Natural killer cell (primary cell): ENCODE measurements at regions not wholly inside any gene's neighbourhood (a gene's known extent, or its start where the extent isn't known, plus 50 kb on each side); places are given as distances from the start of the nearest gene placed in this dataset.

Source experiments
- ATAC-seq, 3 donors: fragments of 150-1000 bp in 2 of 3; fragments of 200-7000 bp in 1 of 3; cut with Tn5 transposase; 1 replicate in 1 of 3; 2 replicates in 2 of 3; pipeline ENCODE4 v1.10.0; 2021; ENCODE audit warnings: mild to moderate bottlenecking in 2 of 3, moderate library complexity in 2 of 3
- DNase-seq, 2 donors: peaks; one replicate each; pipeline versions ENCODE4 v3.0.0 to v3.0.0-alpha.2; 2013 to 2021; ENCODE audit warnings: mixed read lengths in 1 of 2
- H3K27ac ChIP-seq: one replicate; pipeline ENCODE4 v1.5.1; 2013; ENCODE audit warnings: mild to moderate bottlenecking, low read length
- H3K27me3 ChIP-seq: one replicate; pipeline ENCODE4 v1.6.1; 2013; ENCODE audit warnings: low read length; ENCODE audit not compliant: control insufficient read depth, insufficient read depth
- H3K36me3 ChIP-seq: one replicate; pipeline ENCODE4 v1.6.1; 2013; ENCODE audit warnings: low read length; ENCODE audit not compliant: control insufficient read depth, insufficient read depth
- H3K4me1 ChIP-seq: one replicate; pipeline ENCODE4 v1.6.1; 2013; ENCODE audit warnings: low read length; ENCODE audit not compliant: control insufficient read depth, insufficient read depth
- H3K4me3 ChIP-seq: one replicate; pipeline ENCODE4 v1.5.1; 2013; ENCODE audit warnings: low read length
- H3K9me3 ChIP-seq: one replicate; pipeline ENCODE4 v1.6.1; 2013; ENCODE audit warnings: low read length; ENCODE audit not compliant: control insufficient read depth, insufficient read depth
- H3K27ac Mint-ChIP-seq, 2 donors: one replicate each; pipeline ENCODE4 v1.8.0; 2022; ENCODE audit warnings: mild to moderate bottlenecking in 2 of 2, mixed read lengths in 2 of 2, moderate library complexity in 1 of 2
- H3K27me3 Mint-ChIP-seq, 2 donors: one replicate each; pipeline ENCODE4 v1.8.0; 2022; ENCODE audit warnings: low read depth in 2 of 2, mixed read lengths in 2 of 2
- H3K36me3 Mint-ChIP-seq: one replicate; pipeline ENCODE4 v1.8.0; 2022; ENCODE audit warnings: mixed read lengths
- H3K4me1 Mint-ChIP-seq, 2 donors: one replicate each; pipeline ENCODE4 v1.8.0; 2022; ENCODE audit warnings: mixed read lengths in 2 of 2
- H3K4me3 Mint-ChIP-seq: one replicate; pipeline ENCODE4 v1.8.0; 2022; ENCODE audit warnings: mild to moderate bottlenecking, moderate library complexity, mixed read lengths
- H3K9me3 Mint-ChIP-seq, 2 donors: one replicate each; pipeline ENCODE4 v1.8.0; 2022; ENCODE audit warnings: mixed read lengths in 2 of 2
- CTCF ChIP-seq: fragments of 200-600 bp; IDR thresholded peaks from one replicate; pipeline ENCODE4 v1.8.0; 2022; ENCODE audit warnings: antibody characterized with exemption
- WGBS: methylation state at CpG from one replicate; pipeline ENCODE4 v1.1.7; 2013; ENCODE audit warnings: missing lambda C conversion rate; ENCODE audit not compliant: insufficient coverage; 5-methylcytosine and 5-hydroxymethylcytosine counted together
- intact Hi-C: fragments of 100-400 bp; cut with micrococcal nuclease; formaldehyde crosslinking; loops from one replicate; pipeline ENCODE4 v1.14.2; 2022

GRCh38 chr13:79711631-79712030 is 230.7 kb downstream of the NDFIP2 start:
- Histone ChIP-seq H3K27ac (no peak overlapping the region), H3K36me3 (no peaks in the 10 kb centered on the region), H3K4me1 (no peaks in the 10 kb centered on the region), H3K9me3 (no peaks in the 10 kb centered on the region), H3K4me3 (no peak overlapping the region), H3K27me3 (no peaks in the 10 kb centered on the region)
- H3K4me1 Mint-ChIP-seq, result no peaks in the 10 kb centered on the region
- peaks cover 0 to 3% of the 10 kb centered on the region in 2 donors for H3K9me3 Mint-ChIP-seq
- no peaks in the 10 kb centered on the region for H3K36me3 Mint-ChIP-seq
- DNase-seq (no peak), ATAC-seq (no peak)
- H3K27ac Mint-ChIP-seq, result no peak overlapping the region
- intact Hi-C loops, result no loop called here
- no peaks in the 10 kb centered on the region for H3K27me3 Mint-ChIP-seq
- no peak for TF ChIP-seq CTCF
- H3K4me3 Mint-ChIP-seq, result no peak overlapping the region

GRCh38 chr13:79710376-79710775 is 229.4 kb downstream of the NDFIP2 start:
- no peaks in the 10 kb centered on the region for H3K36me3 ChIP-seq
- Mint-ChIP-seq H3K4me1 (no peaks in the 10 kb centered on the region), H3K27me3 (no peaks in the 10 kb centered on the region), H3K27ac (no peak overlapping the region), H3K9me3 (peaks cover 0 to 3% of the 10 kb centered on the region in 2 donors), H3K36me3 (no peaks in the 10 kb centered on the region), H3K4me3 (no peak overlapping the region)
- no peak for ATAC-seq
- WGBS, result no CpG with 5 or more reads among the region's 1 CpG
- H3K4me1 ChIP-seq, result no peaks in the 10 kb centered on the region
- intact Hi-C loops, result no loop called here
- H3K27me3 ChIP-seq, result no peaks in the 10 kb centered on the region
- no peak overlapping the region for H3K27ac ChIP-seq
- TF ChIP-seq CTCF, result no peak
- H3K4me3 ChIP-seq, result no peak overlapping the region
- no peak for DNase-seq
- H3K9me3 ChIP-seq, result no peaks in the 10 kb centered on the region

DNA sequence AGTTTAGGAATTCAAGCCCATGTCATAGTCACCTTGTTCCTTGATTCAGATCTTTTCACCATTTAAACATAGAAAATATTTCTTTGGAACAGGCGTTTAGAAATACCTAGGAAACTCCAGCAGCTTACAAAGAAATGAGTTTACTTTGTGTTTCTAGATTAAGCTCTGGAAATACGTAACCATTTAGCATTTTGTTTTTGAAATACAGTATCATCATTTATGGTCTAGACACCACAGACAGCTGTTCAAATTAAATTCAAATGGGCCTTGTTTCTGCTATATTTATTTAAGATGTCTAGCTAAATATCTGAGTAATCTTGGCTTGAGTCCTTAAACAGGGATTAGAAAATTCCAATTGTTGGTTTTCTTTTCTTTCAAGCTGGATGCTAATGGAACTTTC is 228.5 kb downstream of the NDFIP2 start:
- intact Hi-C loops, result no loop called here
- no peak for TF ChIP-seq CTCF
- no peak for ATAC-seq
- no peaks in the 10 kb centered on the region for H3K27me3 Mint-ChIP-seq
- H3K9me3 Mint-ChIP-seq, result peaks cover 0 to 3% of the 10 kb centered on the region in 2 donors
- H3K27ac Mint-ChIP-seq, result no peak overlapping the region
- Histone ChIP-seq H3K4me1 (no peaks in the 10 kb centered on the region), H3K36me3 (no peaks in the 10 kb centered on the region), H3K27ac (no peak overlapping the region), H3K27me3 (no peaks in the 10 kb centered on the region), H3K9me3 (no peaks in the 10 kb centered on the region), H3K4me3 (no peak overlapping the region)
- H3K4me1 Mint-ChIP-seq, result no peaks in the 10 kb centered on the region
- WGBS, result 80% methylated on average over 1 of the region's 2 CpGs
- no peak for DNase-seq
- no peaks in the 10 kb centered on the region for H3K36me3 Mint-ChIP-seq
- H3K4me3 Mint-ChIP-seq, result no peak overlapping the region

DNA sequence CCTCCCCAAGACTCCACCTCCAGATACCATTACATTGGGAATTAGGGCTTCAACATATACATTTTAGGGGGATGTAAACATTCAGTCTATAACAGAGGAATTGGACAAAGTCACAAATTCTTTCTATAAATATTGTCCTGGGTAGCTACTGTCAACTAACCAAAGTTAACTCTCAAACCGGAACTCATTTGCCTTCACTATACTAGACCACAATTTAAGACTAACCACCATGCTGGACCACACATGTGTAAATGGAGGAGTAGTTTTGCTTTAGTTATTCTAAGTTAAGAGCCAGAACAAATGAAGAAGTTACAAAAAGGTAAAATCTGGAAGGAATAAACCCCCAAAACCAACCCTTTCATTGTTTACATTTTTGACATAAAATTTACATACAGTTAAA is 222.8 kb downstream of the NDFIP2 start:
- Histone ChIP-seq H3K36me3 (no peaks in the 10 kb centered on the region), H3K9me3 (no peaks in the 10 kb centered on the region), H3K4me1 (no peaks in the 10 kb centered on the region), H3K4me3 (no peak overlapping the region), H3K27me3 (no peaks in the 10 kb centered on the region), H3K27ac (no peak overlapping the region)
- Mint-ChIP-seq H3K4me1 (no peaks in the 10 kb centered on the region), H3K27ac (no peak overlapping the region), H3K36me3 (no peaks in the 10 kb centered on the region), H3K9me3 (peaks cover 0 to 2% of the 10 kb centered on the region in 2 donors), H3K27me3 (peaks cover 0 to 3% of the 10 kb centered on the region in 2 donors), H3K4me3 (no peak overlapping the region)
- intact Hi-C loops, result no loop called here
- no peak for ATAC-seq
- no peak for DNase-seq
- no peak for TF ChIP-seq CTCF
- WGBS, result no CpG with 5 or more reads among the region's 1 CpG
